Fibroblast of pulmonary artery (primary cell): ENCODE measurements at regions not wholly inside any gene's neighbourhood (a gene's known extent, or its start where the extent isn't known, plus 50 kb on each side); places are given as distances from the start of the nearest gene placed in this dataset.
"Not testable (repeated sequence)": the region's sequence is repeated elsewhere in the genome, so short reads cannot be mapped to it uniquely, and the experiment has no call there.

ENCODE experiments used
- DNase-seq: peaks from one replicate; pipeline ENCODE4 v3.0.0-alpha.2; 2010; ENCODE audit warnings: low read depth
- H3K4me3 ChIP-seq: replicated peaks from 2 replicates; pipeline ENCODE4 v1.5.1; 2011; ENCODE audit warnings: low read depth, mild to moderate bottlenecking, control low read depth, low read length, moderate library complexity
- CTCF ChIP-seq: IDR thresholded peaks from 2 replicates; pipeline ENCODE4 v1.5.1; 2011; ENCODE audit warnings: mild to moderate bottlenecking, control low read depth, low read length, inconsistent platforms; ENCODE audit errors: missing control alignments

- TF ChIP-seq CTCF = no peak
- no peak overlapping the region for H3K4me3 ChIP-seq
- no peak for DNase-seq
These were observed 62.2 kb downstream of the CCNE1 start for GRCh38 chr19:29873801-29874575.

GRCh38 chr19:29875931-29876330, 64.1 kb downstream of the CCNE1 start:
- H3K4me3 ChIP-seq = no peak overlapping the region
- no peak for TF ChIP-seq CTCF
- DNase-seq = no peak

- H3K4me3 ChIP-seq = no peak overlapping the region
- no peak for DNase-seq
- no peak for TF ChIP-seq CTCF
These were observed 64.6 kb downstream of the CCNE1 start for GRCh38 chr19:29876414-29876813.

GRCh38 chr19:29876908-29877307, 65.1 kb downstream of the CCNE1 start:
- H3K4me3 ChIP-seq, DNase-seq: not testable (repeated sequence)

- no peak overlapping the region for H3K4me3 ChIP-seq
- no peak for TF ChIP-seq CTCF
- DNase-seq = peak; percentile 10
These were observed 62.9 kb upstream of the URI1 start for GRCh38 chr19:29878973-29879654.

- no peak for DNase-seq
- H3K4me3 ChIP-seq = no peak overlapping the region
- no peak for TF ChIP-seq CTCF
These were observed 62.4 kb upstream of the URI1 start for GRCh38 chr19:29879655-29879974.

GRCh38 chr19:29880498-29881081, 61.4 kb upstream of the URI1 start:
- no peak overlapping the region for H3K4me3 ChIP-seq
- no peak for DNase-seq
- no peak for TF ChIP-seq CTCF
